HG03432 (cell line): ENCODE measurements at regions not wholly inside any gene's neighbourhood (a gene's known extent, or its start where the extent isn't known, plus 50 kb on each side); places are given as distances from the start of the nearest gene placed in this dataset.
"Not testable (repeated sequence)": the region's sequence is repeated elsewhere in the genome, so short reads cannot be mapped to it uniquely, and the experiment has no call there.

Experiments used
- ATAC-seq: cut with Tn5 transposase; IDR thresholded peaks from one replicate; pipeline ENCODE4 v1.9.1; 2021; ENCODE audit warnings: mild to moderate bottlenecking, moderate library complexity; ENCODE audit not compliant: unreplicated experiment

- ATAC-seq, result not testable (repeated sequence)
Measured at GRCh38 chr2:113386780-113387433, 50.6 kb upstream of the ZNG1B start.

GRCh38 chr2:113379621-113380020 is 57.9 kb upstream of the ZNG1B start:
- ATAC-seq, result not testable (repeated sequence)

- ATAC-seq, result peak; percentile 93
Measured at GRCh38 chr2:113376913-113377445, 60.5 kb upstream of the ZNG1B start.

GRCh38 chr2:113376253-113376912 is 61.1 kb upstream of the ZNG1B start:
- ATAC-seq, result peak; percentile 53

- ATAC-seq, result not testable (repeated sequence)
Measured at GRCh38 chr2:113374857-113375256, 62.6 kb upstream of the ZNG1B start.

- ATAC-seq, result not testable (repeated sequence)
Measured at GRCh38 chr2:113372258-113372834, 65.1 kb upstream of the ZNG1B start.

- peak; percentile 90 for ATAC-seq
Measured at GRCh38 chr2:113370478-113371091, 66.9 kb upstream of the ZNG1B start.

GRCh38 chr2:113370030-113370429 is 67.5 kb upstream of the ZNG1B start:
- no peak for ATAC-seq

GRCh38 chr2:113368581-113368980 is 68.9 kb upstream of the ZNG1B start:
- ATAC-seq, result not testable (repeated sequence)

GRCh38 chr2:113366821-113367220 is 70.7 kb upstream of the ZNG1B start:
- not testable (repeated sequence) for ATAC-seq

GRCh38 chr2:113365791-113366190 is 71.7 kb upstream of the ZNG1B start:
- not testable (repeated sequence) for ATAC-seq

- not testable (repeated sequence) for ATAC-seq
Measured at GRCh38 chr2:113365290-113365689, 72.2 kb upstream of the ZNG1B start.

GRCh38 chr2:113361051-113361450 is 76.4 kb upstream of the ZNG1B start:
- no peak for ATAC-seq

- ATAC-seq, result no peak
Measured at GRCh38 chr2:113357071-113357470, 78.3 kb upstream of the PAX8 start.

- not testable (repeated sequence) for ATAC-seq
Measured at GRCh38 chr2:113356284-113356683, 77.6 kb upstream of the PAX8 start.

- ATAC-seq, result not testable (repeated sequence)
Measured at GRCh38 chr2:113355339-113356015, 76.8 kb upstream of the PAX8 start.

- ATAC-seq, result no peak
Measured at GRCh38 chr2:113351375-113352355, 72.9 kb upstream of the PAX8 start.

GRCh38 chr2:113343800-113344199 is 65.1 kb upstream of the PAX8 start:
- ATAC-seq, result not testable (repeated sequence)

- ATAC-seq, result no peak
Measured at GRCh38 chr2:113342650-113343049, 63.9 kb upstream of the PAX8 start.

GRCh38 chr2:113341870-113342253 is 63.1 kb upstream of the PAX8 start:
- ATAC-seq, result not testable (repeated sequence)
